HEK293 (cell line): ENCODE measurements at regions not wholly inside any gene's neighbourhood (a gene's known extent, or its start where the extent isn't known, plus 50 kb on each side); places are given as distances from the start of the nearest gene placed in this dataset.
"Not testable (repeated sequence)": the region's sequence is repeated elsewhere in the genome, so short reads cannot be mapped to it uniquely, and the experiment has no call there.

ENCODE experiments used
- CTCF ChIA-PET: fragments of 350-600 bp; formaldehyde crosslinking; extraction: SDS; loops from one replicate; lab custom pipeline; 2021; ENCODE audit warnings: antibody characterized with exemption; lab: Yijun Ruan, JAX
- POLR2A ChIA-PET: fragments of 300-600 bp; formaldehyde crosslinking; extraction: SDS; loops from one replicate; lab custom pipeline; 2020; ENCODE audit warnings: antibody characterized with exemption, inconsistent platforms; lab: Yijun Ruan, JAX
- H3K27ac ChIP-seq: fragments of 200-500 bp; sonication (Bioruptor generic); 2 replicates; pipeline ENCODE4 v1.5.1; 2014; ENCODE audit warnings: low read depth, low read length, control low read depth, inconsistent platforms; ENCODE audit errors: extremely low read depth
- H3K36me3 ChIP-seq, 2 experiments: fragments of 200-500 bp in 1 of 2; sonication (Bioruptor generic) in 1 of 2; 1 replicate in 1 of 2; 2 replicates in 1 of 2; pipeline ENCODE4 v1.5.1; 2014 to 2017; ENCODE audit warnings: inconsistent platforms in 2 of 2, low read length in 2 of 2; ENCODE audit not compliant: control insufficient read depth in 2 of 2, insufficient read depth in 1 of 2
- H3K4me1 ChIP-seq: fragments of 200-500 bp; sonication (Bioruptor generic); 2 replicates; pipeline ENCODE4 v1.5.1; 2014; ENCODE audit warnings: mild to moderate bottlenecking, low read length, inconsistent platforms; ENCODE audit not compliant: control insufficient read depth, insufficient read depth
- H3K4me3 ChIP-seq: 2 replicates; pipeline ENCODE4 v1.5.1; 2011; ENCODE audit warnings: low read depth, mild to moderate bottlenecking, control low read depth, low read length, moderate library complexity
- H3K9me3 ChIP-seq: fragments of 200-500 bp; sonication (Bioruptor generic); 2 replicates; pipeline ENCODE4 v1.5.1; 2014; ENCODE audit warnings: low read depth, low read length, inconsistent platforms; ENCODE audit not compliant: control insufficient read depth, insufficient read depth
- FEZF1 ChIP-seq: fragments of 450-650 bp; formaldehyde crosslinking; IDR thresholded peaks from 2 replicates; pipeline ENCODE4 v1.5.1; 2016; ENCODE audit warnings: missing biosample characterization, missing genetic modification characterization
- HOXA7 ChIP-seq: sonication (generic); formaldehyde crosslinking; IDR thresholded peaks from 2 replicates; pipeline ENCODE4 v1.8.1; 2022; ENCODE audit warnings: missing genetic modification reagents, borderline replicate concordance
- HOXC10 ChIP-seq: sonication (generic); formaldehyde crosslinking; IDR thresholded peaks from 2 replicates; pipeline ENCODE4 v1.8.1; 2023; ENCODE audit warnings: mild to moderate bottlenecking, missing genetic modification reagents
- OVOL3 ChIP-seq: fragments of 450-650 bp; formaldehyde crosslinking; IDR thresholded peaks from 2 replicates; pipeline ENCODE4 v1.5.1; 2016; ENCODE audit warnings: missing biosample characterization, missing genetic modification characterization
- PRDM1 ChIP-seq: fragments of 450-650 bp; formaldehyde crosslinking; IDR thresholded peaks from 2 replicates; pipeline ENCODE4; 2016; ENCODE audit warnings: missing biosample characterization, missing genetic modification characterization
- SP3 ChIP-seq: fragments of 450-650 bp; formaldehyde crosslinking; IDR thresholded peaks from 2 replicates; pipeline ENCODE4 v1.5.1; 2016; ENCODE audit warnings: missing biosample characterization, missing genetic modification characterization
- TRIM28 ChIP-seq: IDR thresholded peaks from 2 replicates; pipeline ENCODE4 v1.6.1; 2011; ENCODE audit warnings: low read length, control low read depth, borderline replicate concordance
- ZBTB17 ChIP-seq: fragments of 450-650 bp; formaldehyde crosslinking; IDR thresholded peaks from 2 replicates; pipeline ENCODE4 v1.5.1; 2016; ENCODE audit warnings: missing biosample characterization, missing genetic modification characterization
- ZBTB48 ChIP-seq: fragments of 450-650 bp; formaldehyde crosslinking; IDR thresholded peaks from 2 replicates; pipeline ENCODE4 v1.5.1; 2016; ENCODE audit warnings: missing biosample characterization, missing genetic modification characterization
- ZBTB6 ChIP-seq: fragments of 450-650 bp; formaldehyde crosslinking; IDR thresholded peaks from 2 replicates; pipeline ENCODE4 v1.5.1; 2017; ENCODE audit warnings: missing biosample characterization, missing genetic modification characterization
- ZIC2 ChIP-seq: fragments of 450-650 bp; formaldehyde crosslinking; IDR thresholded peaks from 2 replicates; pipeline ENCODE4 v1.5.1; 2016; ENCODE audit warnings: missing biosample characterization, missing genetic modification characterization
- ZNF211 ChIP-seq: fragments of 450-650 bp; formaldehyde crosslinking; IDR thresholded peaks from 2 replicates; pipeline ENCODE4 v1.5.1; 2016; ENCODE audit warnings: low read depth, missing biosample characterization, missing genetic modification characterization
- ZNF239 ChIP-seq: fragments of 450-650 bp; formaldehyde crosslinking; IDR thresholded peaks from 2 replicates; pipeline ENCODE4 v1.5.1; 2016; ENCODE audit warnings: missing biosample characterization, missing genetic modification characterization
- ZNF266 ChIP-seq: fragments of 450-650 bp; formaldehyde crosslinking; IDR thresholded peaks from 2 replicates; pipeline ENCODE4 v1.5.1; 2016; ENCODE audit warnings: missing biosample characterization, missing genetic modification characterization, low read depth
- ZNF391 ChIP-seq: fragments of 450-650 bp; formaldehyde crosslinking; IDR thresholded peaks from 2 replicates; pipeline ENCODE4 v1.5.1; 2016; ENCODE audit warnings: low read depth, missing biosample characterization, missing genetic modification characterization, borderline replicate concordance
- ZNF513 ChIP-seq: fragments of 450-650 bp; IDR thresholded peaks from 2 replicates; pipeline ENCODE4 v1.5.1; 2018; ENCODE audit warnings: missing biosample characterization, missing genetic modification characterization
- ZNF747 ChIP-seq: fragments of 450-650 bp; formaldehyde crosslinking; IDR thresholded peaks from 2 replicates; pipeline ENCODE4 v1.5.1; 2016; ENCODE audit warnings: missing biosample characterization, missing genetic modification characterization
- ZNF776 ChIP-seq: fragments of 450-650 bp; formaldehyde crosslinking; IDR thresholded peaks from 2 replicates; pipeline ENCODE4 v1.5.0; 2017; ENCODE audit warnings: missing biosample characterization, missing genetic modification characterization, borderline replicate concordance
- TF ChIP-seq, protein P1 (sequence below): fragments of 450-650 bp; formaldehyde crosslinking; IDR thresholded peaks from 2 replicates; pipeline ENCODE4 v1.5.1; 2016; ENCODE audit warnings: missing biosample characterization, missing genetic modification characterization
- TF ChIP-seq, protein P2 (sequence below): fragments of 450-650 bp; formaldehyde crosslinking; IDR thresholded peaks from 2 replicates; pipeline ENCODE4 v1.5.1; 2016; ENCODE audit warnings: missing biosample characterization, missing genetic modification characterization
- TF ChIP-seq, protein P3 (sequence below): fragments of 450-650 bp; formaldehyde crosslinking; IDR thresholded peaks from 2 replicates; pipeline ENCODE4 v1.5.1; 2016; ENCODE audit warnings: missing biosample characterization, missing genetic modification characterization

DNA sequence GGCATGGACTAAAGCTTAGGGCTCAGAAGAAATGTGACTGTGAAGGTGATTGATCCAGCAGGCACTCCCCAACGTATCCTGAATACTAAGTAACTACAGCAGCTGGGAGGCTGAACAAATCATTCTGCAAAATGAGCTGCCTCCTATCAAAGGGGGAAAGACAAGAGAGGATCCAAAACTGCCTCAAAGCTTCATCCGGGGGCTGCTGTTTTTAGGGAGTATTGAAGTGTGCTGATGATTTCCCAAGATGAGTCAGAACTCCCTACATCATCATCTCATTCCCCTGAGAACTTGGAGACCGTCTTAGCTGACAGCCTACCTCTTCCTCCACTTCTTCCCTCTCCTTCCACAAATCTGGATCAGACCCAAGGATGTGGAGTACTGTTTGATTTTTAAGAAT lies 108.4 kb upstream of the GRAMD1B start:
- no peak overlapping the region for H3K4me3 ChIP-seq
- no peak for TF ChIP-seq OVOL3 (tag by site-specific recombination)
- TF ChIP-seq ZBTB17, result peak; percentile 41; the same call in 1 of the 2 replicates
- TF ChIP-seq HOXC10 (CRISPR knock-in tag), result no peak
- no peak for TF ChIP-seq ZBTB6 (tag by site-specific recombination)
- TF ChIP-seq ZBTB48, result 0 out of 2 replicates have a peak, but pooled peaks have one; percentile 43
- H3K36me3 ChIP-seq, result no peaks in the 10 kb centered on the region
- H3K4me1 ChIP-seq, result peaks cover 7% of the 10 kb centered on the region; the same call in 1 of the 2 replicates
- H3K27ac ChIP-seq, result no peak overlapping the region
- ChIA-PET CTCF (interaction anchor here (0.6 kb wide), 1 partner anchor 966 kb away, joined by 3 read pairs; no protein-coding TSS in a partner anchor), POLR2A (no interaction called here)
- no peaks in the 10 kb centered on the region for H3K9me3 ChIP-seq

DNA sequence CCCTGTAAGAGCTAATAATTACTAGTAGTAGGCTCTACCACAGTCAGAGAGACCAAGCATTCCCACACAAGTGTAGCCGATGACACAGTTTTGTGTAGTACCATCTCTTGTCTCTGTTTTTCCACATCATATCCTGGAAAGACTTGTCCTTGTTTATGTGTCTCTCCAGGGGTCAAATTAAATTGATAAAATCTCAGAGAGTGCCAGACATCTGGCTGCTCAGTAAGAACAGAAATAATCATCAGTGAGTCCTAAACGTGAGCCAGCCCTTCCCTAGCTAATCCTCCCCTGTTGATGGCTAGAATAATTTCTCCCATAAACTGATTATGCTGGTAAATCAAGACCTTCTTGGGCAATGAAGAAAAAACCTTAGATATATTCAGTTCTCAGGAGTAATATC lies 111.4 kb upstream of the GRAMD1B start:
- POLR2A ChIA-PET, result interaction anchor here (0.5 kb wide), 1 partner anchor 63 kb away, joined by 3 read pairs; no protein-coding TSS in a partner anchor
- Histone ChIP-seq H3K9me3 (no peaks in the 10 kb centered on the region), H3K27ac (no peak overlapping the region), H3K36me3 (no peaks in the 10 kb centered on the region), H3K4me3 (no peak overlapping the region), H3K4me1 (peaks cover 4% of the 10 kb centered on the region; the same call in 1 of the 2 replicates)
- TF ChIP-seq ZNF747 (tag by site-specific recombination), result no peak
- no peak for TF ChIP-seq PRDM1 (tag by site-specific recombination)
- TF ChIP-seq TRIM28, result peak; percentile 66
- TF ChIP-seq ZIC2 (tag by site-specific recombination), result peak; percentile 32; the same call in 1 of the 2 replicates
- TF ChIP-seq, protein P1, sequence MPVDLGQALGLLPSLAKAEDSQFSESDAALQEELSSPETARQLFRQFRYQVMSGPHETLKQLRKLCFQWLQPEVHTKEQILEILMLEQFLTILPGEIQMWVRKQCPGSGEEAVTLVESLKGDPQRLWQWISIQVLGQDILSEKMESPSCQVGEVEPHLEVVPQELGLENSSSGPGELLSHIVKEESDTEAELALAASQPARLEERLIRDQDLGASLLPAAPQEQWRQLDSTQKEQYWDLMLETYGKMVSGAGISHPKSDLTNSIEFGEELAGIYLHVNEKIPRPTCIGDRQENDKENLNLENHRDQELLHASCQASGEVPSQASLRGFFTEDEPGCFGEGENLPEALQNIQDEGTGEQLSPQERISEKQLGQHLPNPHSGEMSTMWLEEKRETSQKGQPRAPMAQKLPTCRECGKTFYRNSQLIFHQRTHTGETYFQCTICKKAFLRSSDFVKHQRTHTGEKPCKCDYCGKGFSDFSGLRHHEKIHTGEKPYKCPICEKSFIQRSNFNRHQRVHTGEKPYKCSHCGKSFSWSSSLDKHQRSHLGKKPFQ, result no peak
- TF ChIP-seq, protein P2, sequence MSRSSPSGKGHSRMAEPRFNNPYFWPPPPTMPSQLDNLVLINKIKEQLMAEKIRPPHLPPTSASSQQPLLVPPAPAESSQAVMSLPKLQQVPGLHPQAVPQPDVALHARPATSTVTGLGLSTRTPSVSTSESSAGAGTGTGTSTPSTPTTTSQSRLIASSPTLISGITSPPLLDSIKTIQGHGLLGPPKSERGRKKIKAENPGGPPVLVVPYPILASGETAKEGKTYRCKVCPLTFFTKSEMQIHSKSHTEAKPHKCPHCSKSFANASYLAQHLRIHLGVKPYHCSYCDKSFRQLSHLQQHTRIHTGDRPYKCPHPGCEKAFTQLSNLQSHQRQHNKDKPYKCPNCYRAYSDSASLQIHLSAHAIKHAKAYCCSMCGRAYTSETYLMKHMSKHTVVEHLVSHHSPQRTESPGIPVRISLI (tag by site-specific recombination), result no peak
- CTCF ChIA-PET, result interaction anchor here (1.7 to 2.6 kb wide), 2 partner anchors 39 to 57 kb away, joined by 3 to 5 read pairs; no protein-coding TSS in a partner anchor

- not testable (repeated sequence) for H3K4me3 ChIP-seq, H3K4me1 ChIP-seq, H3K9me3 ChIP-seq, H3K36me3 ChIP-seq, H3K27ac ChIP-seq
- ChIA-PET POLR2A (interaction anchor here (0.5 to 1.0 kb wide), 2 partner anchors 63 to 256 kb away, joined by 3 read pairs; partner anchors contain the start of gene HSPA8), CTCF (interaction anchor here (0.7 to 2.6 kb wide), 4 partner anchors 16 to 57 kb away, joined by 3 to 5 read pairs (median 3); no protein-coding TSS in a partner anchor)
- TF ChIP-seq ZNF513 (tag by site-specific recombination), result peak; percentile 91
These were observed 111.9 kb upstream of the GRAMD1B start for GRCh38 chr11:123318132-123318531.

DNA sequence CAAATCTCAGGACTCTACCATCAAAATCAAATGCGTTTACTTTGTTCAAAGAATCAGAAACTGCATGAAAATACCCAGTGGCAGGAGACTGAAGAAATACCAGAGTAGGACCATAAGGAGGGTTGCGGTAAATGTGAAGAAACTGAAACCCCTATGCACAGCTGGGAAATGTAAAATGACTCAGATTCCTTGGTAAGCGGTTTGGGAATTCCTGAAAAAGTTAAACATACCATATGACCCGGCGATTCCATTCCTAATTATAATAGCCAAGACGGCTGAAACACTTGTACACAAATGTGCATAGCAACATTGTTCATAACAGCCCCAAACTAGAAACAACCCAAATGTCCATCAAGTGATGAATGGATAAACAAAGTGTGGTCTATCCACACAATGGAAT lies 114.1 kb upstream of the GRAMD1B start:
- H3K9me3 ChIP-seq, result no peaks in the 10 kb centered on the region
- POLR2A ChIA-PET, result no interaction called here
- CTCF ChIA-PET, result interaction anchor here (0.6 to 1.8 kb wide), 4 partner anchors 12 to 15 kb away, joined by 3 to 4 read pairs (median 4); no protein-coding TSS in a partner anchor
- H3K27ac ChIP-seq, result no peak overlapping the region
- no peaks in the 10 kb centered on the region for H3K4me1 ChIP-seq
- H3K4me3 ChIP-seq, result no peak overlapping the region
- H3K36me3 ChIP-seq, result no peaks in the 10 kb centered on the region
- TF ChIP-seq ZNF239 (tag by site-specific recombination) (no peak), ZNF266 (no peak), ZNF776 (no peak), ZNF211 (no peak), SP3 (tag by site-specific recombination) (no peak), HOXA7 (CRISPR knock-in tag) (no peak), PRDM1 (tag by site-specific recombination) (no peak), ZNF391 (tag by site-specific recombination) (no peak), FEZF1 (tag by site-specific recombination) (no peak)
- TF ChIP-seq, protein P3, sequence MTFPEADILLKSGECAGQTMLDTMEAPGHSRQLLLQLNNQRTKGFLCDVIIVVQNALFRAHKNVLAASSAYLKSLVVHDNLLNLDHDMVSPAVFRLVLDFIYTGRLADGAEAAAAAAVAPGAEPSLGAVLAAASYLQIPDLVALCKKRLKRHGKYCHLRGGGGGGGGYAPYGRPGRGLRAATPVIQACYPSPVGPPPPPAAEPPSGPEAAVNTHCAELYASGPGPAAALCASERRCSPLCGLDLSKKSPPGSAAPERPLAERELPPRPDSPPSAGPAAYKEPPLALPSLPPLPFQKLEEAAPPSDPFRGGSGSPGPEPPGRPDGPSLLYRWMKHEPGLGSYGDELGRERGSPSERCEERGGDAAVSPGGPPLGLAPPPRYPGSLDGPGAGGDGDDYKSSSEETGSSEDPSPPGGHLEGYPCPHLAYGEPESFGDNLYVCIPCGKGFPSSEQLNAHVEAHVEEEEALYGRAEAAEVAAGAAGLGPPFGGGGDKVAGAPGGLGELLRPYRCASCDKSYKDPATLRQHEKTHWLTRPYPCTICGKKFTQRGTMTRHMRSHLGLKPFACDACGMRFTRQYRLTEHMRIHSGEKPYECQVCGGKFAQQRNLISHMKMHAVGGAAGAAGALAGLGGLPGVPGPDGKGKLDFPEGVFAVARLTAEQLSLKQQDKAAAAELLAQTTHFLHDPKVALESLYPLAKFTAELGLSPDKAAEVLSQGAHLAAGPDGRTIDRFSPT (tag by site-specific recombination), result no peak
